Mesendoderm (in vitro differentiated cells): ENCODE measurements at regions not wholly inside any gene's neighbourhood (a gene's known extent, or its start where the extent isn't known, plus 50 kb on each side); places are given as distances from the start of the nearest gene placed in this dataset.

Experiments
- DNase-seq: peaks from one replicate; pipeline ENCODE4 v3.0.0; 2013
- H2AK5ac ChIP-seq: 2 replicates; pipeline ENCODE4 v1.6.1; 2013; ENCODE audit warnings: low read length, inconsistent platforms
- H2BK120ac ChIP-seq: 2 replicates; pipeline ENCODE4 v1.6.1; 2013; ENCODE audit warnings: low read depth, mild to moderate bottlenecking, low read length, moderate library complexity, mixed read lengths
- H2BK15ac ChIP-seq: replicated peaks from 2 replicates; pipeline ENCODE4 v1.6.1; 2013; ENCODE audit warnings: low read depth, mild to moderate bottlenecking, moderate library complexity
- H2BK5ac ChIP-seq: 2 replicates; pipeline ENCODE4 v1.6.1; 2013; ENCODE audit warnings: low read length, inconsistent platforms
- H3K18ac ChIP-seq: 2 replicates; pipeline ENCODE4 v1.6.1; 2013; ENCODE audit warnings: mild to moderate bottlenecking, low read length, mixed read lengths
- H3K23ac ChIP-seq: one replicate; pipeline ENCODE4 v1.6.1; 2013; ENCODE audit warnings: low read length
- H3K27ac ChIP-seq: 2 replicates; pipeline ENCODE4 v1.5.1; 2013; ENCODE audit warnings: low read depth, mild to moderate bottlenecking, inconsistent platforms, low read length, moderate library complexity
- H3K27me3 ChIP-seq: 2 replicates; pipeline ENCODE4 v1.6.1; 2013; ENCODE audit warnings: low read length, control low read depth, mild to moderate bottlenecking, inconsistent platforms; ENCODE audit not compliant: insufficient read depth, poor library complexity
- H3K36me3 ChIP-seq: 2 replicates; pipeline ENCODE4 v1.6.1; 2013; ENCODE audit warnings: low read length, inconsistent platforms; ENCODE audit not compliant: control insufficient read depth, insufficient read depth
- H3K4ac ChIP-seq: one replicate; pipeline ENCODE4 v1.6.1; 2013; ENCODE audit warnings: low read depth, mild to moderate bottlenecking, low read length, moderate library complexity
- H3K4me1 ChIP-seq: 2 replicates; pipeline ENCODE4 v1.6.1; 2013; ENCODE audit warnings: low read depth, low read length, inconsistent platforms; ENCODE audit not compliant: control insufficient read depth
- H3K4me2 ChIP-seq: 2 replicates; pipeline ENCODE4 v1.6.1; 2013; ENCODE audit warnings: low read length
- H3K4me3 ChIP-seq: 2 replicates; pipeline ENCODE4 v1.5.1; 2013; ENCODE audit warnings: mild to moderate bottlenecking, low read length
- H3K56ac ChIP-seq: one replicate; pipeline ENCODE4 v1.6.1; 2013; ENCODE audit warnings: low read length
- H3K79me1 ChIP-seq: 2 replicates; pipeline ENCODE4 v1.6.1; 2013; ENCODE audit warnings: low read length, inconsistent platforms
- H3K79me2 ChIP-seq: 2 replicates; pipeline ENCODE4 v1.6.1; 2013; ENCODE audit warnings: mild to moderate bottlenecking, low read length; ENCODE audit not compliant: control insufficient read depth, insufficient read depth
- H3K9ac ChIP-seq: 2 replicates; pipeline ENCODE4 v1.6.1; 2013; ENCODE audit warnings: low read length, inconsistent platforms
- H4K5ac ChIP-seq: one replicate; pipeline ENCODE4 v1.6.1; 2013; ENCODE audit warnings: low read length
- H4K8ac ChIP-seq: one replicate; pipeline ENCODE4 v1.6.1; 2013; ENCODE audit warnings: low read depth, mild to moderate bottlenecking, control low read depth, low read length, moderate library complexity
- WGBS: extraction: QIAGEN DNeasy Blood & Tissue Kit; methylation state at CpG from one replicate; pipeline ENCODE4 v1.1.7; 2013; ENCODE audit warnings: low lambda C conversion rate, missing lambda C conversion rate; ENCODE audit not compliant: insufficient coverage; ENCODE audit errors: extremely low coverage; 5-methylcytosine and 5-hydroxymethylcytosine counted together

DNA sequence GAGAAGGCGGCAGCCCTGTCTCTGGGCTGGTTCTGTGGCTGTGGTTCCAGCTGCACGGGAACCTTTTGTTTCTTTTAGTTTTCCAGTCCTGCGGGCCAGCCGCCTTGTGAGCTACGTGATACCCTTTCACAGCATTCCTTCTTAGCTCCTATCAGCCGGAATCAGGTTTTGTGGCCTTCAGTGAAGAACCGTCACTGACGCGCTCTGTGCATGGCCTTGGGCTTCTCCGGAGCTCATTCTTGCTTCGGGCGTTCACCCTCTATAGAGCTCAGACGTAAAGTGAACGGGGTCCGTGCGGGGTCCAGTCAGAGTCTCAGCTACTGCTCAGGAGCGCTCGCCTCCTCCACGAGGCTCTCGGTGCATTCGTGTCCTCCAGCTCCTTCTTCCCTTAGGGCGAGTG, 166.7 kb downstream of the FAM43A start:
- H3K27ac ChIP-seq = no peak overlapping the region
- DNase-seq = no peak
- no peak overlapping the region for H3K4me2 ChIP-seq
- no peak overlapping the region for H4K5ac ChIP-seq
- no peak overlapping the region for H3K4me3 ChIP-seq
- H3K4me1 ChIP-seq = no peaks in the 10 kb centered on the region
- no peak overlapping the region for H3K18ac ChIP-seq
- H2BK15ac ChIP-seq = no peak overlapping the region
- H3K27me3 ChIP-seq = no peaks in the 10 kb centered on the region
- no peaks in the 10 kb centered on the region for H3K36me3 ChIP-seq
- H2BK120ac ChIP-seq = no peak overlapping the region
- no peak overlapping the region for H4K8ac ChIP-seq
- no peak overlapping the region for H3K9ac ChIP-seq
- H2BK5ac ChIP-seq = no peak overlapping the region
- no peaks in the 10 kb centered on the region for H3K79me1 ChIP-seq
- WGBS = no CpG with 5 or more reads among the region's 22 CpGs
- no peak overlapping the region for H2AK5ac ChIP-seq
- H3K56ac ChIP-seq = no peak overlapping the region
- no peak overlapping the region for H3K4ac ChIP-seq
- H3K79me2 ChIP-seq = no peaks in the 10 kb centered on the region
- no peak overlapping the region for H3K23ac ChIP-seq

DNA sequence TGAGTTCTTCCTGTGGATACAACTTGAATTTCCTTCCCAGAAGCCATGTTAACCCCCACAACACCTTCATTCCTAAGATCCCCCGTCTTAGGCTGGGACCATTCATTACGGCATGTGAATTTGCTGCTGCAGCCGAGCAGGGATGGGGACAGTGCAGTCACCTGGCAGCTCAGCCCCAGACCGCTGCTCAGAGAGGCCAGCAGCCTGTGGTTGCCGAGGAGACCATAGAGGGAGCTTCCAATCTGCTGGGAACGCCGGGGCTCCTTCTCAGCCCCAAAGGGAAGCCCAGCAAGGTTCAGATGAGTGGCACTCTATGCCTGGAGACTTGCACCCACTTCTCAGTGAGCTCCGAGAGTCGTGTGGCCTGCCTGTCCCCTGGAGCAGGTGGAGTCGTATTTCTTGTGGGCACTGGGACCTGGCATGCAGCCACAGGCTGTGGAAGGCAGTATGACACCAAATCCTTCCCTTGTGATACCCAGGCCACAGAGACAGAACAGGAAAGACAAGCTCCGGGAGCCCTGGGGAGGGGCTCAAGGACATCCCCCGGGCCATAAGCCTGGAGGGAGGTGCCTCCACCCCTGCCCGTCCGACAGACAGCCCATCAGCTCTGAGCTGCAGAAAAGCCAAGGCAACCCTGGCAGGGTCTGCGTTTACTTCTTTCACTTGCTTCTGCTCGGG, 167.3 kb downstream of the FAM43A start:
- Histone ChIP-seq H4K5ac (no peak overlapping the region), H2BK120ac (no peak overlapping the region), H3K79me2 (no peaks in the 10 kb centered on the region), H2AK5ac (no peak overlapping the region), H3K56ac (peak overlapping the region; percentile 7), H3K79me1 (no peaks in the 10 kb centered on the region), H3K27me3 (no peaks in the 10 kb centered on the region), H3K23ac (no peak overlapping the region), H3K18ac (no peak overlapping the region), H3K4me3 (no peak overlapping the region), H4K8ac (no peak overlapping the region), H3K36me3 (no peaks in the 10 kb centered on the region), H3K27ac (no peak overlapping the region), H3K4me1 (no peaks in the 10 kb centered on the region), H3K4ac (no peak overlapping the region), H3K9ac (no peak overlapping the region), H3K4me2 (no peak overlapping the region), H2BK5ac (no peak overlapping the region), H2BK15ac (no peak overlapping the region)
- DNase-seq = no peak
- no CpG with 5 or more reads among the region's 16 CpGs for WGBS

DNA sequence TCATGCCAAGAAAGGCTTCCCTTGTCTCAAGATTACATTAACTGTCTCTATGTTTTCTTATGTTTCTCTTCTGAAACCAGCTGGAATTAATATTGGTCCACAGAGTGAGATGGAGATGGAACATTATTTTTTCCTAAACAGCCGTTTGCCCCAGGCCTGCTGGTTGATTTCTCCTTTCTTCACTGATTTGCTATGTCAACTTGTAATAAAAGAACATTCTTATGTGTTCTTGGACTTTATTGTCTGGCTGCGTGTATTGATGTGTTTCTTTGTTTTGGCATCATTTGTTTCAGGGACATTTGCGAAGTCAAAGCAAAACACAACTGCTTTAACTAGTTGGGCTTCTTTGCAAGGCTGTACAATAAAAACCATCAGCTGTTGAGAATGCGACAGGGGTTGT, 168.5 kb downstream of the FAM43A start:
- Histone ChIP-seq H3K56ac (no peak overlapping the region), H2BK5ac (no peak overlapping the region), H3K9ac (no peak overlapping the region), H2AK5ac (no peak overlapping the region), H4K5ac (no peak overlapping the region), H3K79me1 (no peaks in the 10 kb centered on the region), H3K79me2 (no peaks in the 10 kb centered on the region), H3K23ac (no peak overlapping the region), H3K27me3 (no peaks in the 10 kb centered on the region), H2BK120ac (no peak overlapping the region), H3K18ac (no peak overlapping the region), H3K36me3 (no peaks in the 10 kb centered on the region), H3K4me3 (no peak overlapping the region), H3K4ac (no peak overlapping the region), H3K4me1 (no peaks in the 10 kb centered on the region), H4K8ac (no peak overlapping the region), H2BK15ac (no peak overlapping the region), H3K4me2 (no peak overlapping the region), H3K27ac (no peak overlapping the region)
- no CpG with 5 or more reads among the region's 4 CpGs for WGBS
- no peak for DNase-seq

DNA sequence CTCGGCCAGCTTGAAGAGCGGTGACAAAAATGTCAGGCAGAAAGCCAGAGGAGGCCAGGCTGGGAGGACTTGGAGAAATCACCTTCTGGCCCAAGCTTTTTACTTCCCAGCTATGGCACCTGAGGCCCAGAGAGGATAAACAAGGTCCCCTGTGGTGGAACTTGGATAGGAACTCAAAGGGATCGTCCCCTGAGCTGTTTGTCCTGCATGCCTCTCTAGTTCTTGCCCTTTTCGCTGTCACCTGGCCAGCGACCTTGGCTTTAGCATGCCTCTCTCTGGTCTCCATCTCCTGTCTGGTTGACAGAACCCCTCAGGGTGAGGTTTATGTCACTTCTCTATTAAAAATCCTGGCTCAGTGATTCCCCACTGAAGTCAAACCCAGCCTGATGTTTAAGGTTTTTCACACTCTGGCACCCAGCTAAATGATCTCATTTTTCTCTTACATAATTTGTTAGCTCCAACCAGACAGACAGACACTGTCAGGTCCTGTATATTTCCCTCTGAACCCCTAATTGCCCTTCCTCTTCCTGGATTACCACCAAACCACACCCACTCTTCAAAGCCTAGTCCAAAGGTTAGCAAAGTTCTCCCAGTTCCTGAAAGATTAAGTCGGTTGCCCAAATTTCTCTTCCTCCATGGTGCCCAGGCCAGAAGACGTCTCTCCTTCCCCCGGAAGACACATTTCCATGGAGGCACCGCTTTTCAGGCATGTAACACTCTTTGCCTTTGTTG, 169.1 kb downstream of the FAM43A start:
- no peak overlapping the region for H4K5ac ChIP-seq
- no peak overlapping the region for H3K27ac ChIP-seq
- no peak for DNase-seq
- no peaks in the 10 kb centered on the region for H3K4me1 ChIP-seq
- no peaks in the 10 kb centered on the region for H3K79me2 ChIP-seq
- no peak overlapping the region for H3K4ac ChIP-seq
- no peak overlapping the region for H3K4me2 ChIP-seq
- no peak overlapping the region for H3K18ac ChIP-seq
- H2AK5ac ChIP-seq = no peak overlapping the region
- H3K27me3 ChIP-seq = no peaks in the 10 kb centered on the region
- no peak overlapping the region for H3K9ac ChIP-seq
- no peak overlapping the region for H3K56ac ChIP-seq
- no peak overlapping the region for H2BK120ac ChIP-seq
- no peak overlapping the region for H2BK5ac ChIP-seq
- no peaks in the 10 kb centered on the region for H3K79me1 ChIP-seq
- H3K4me3 ChIP-seq = no peak overlapping the region
- no peak overlapping the region for H4K8ac ChIP-seq
- no peak overlapping the region for H2BK15ac ChIP-seq
- no peak overlapping the region for H3K23ac ChIP-seq
- no peaks in the 10 kb centered on the region for H3K36me3 ChIP-seq
- WGBS = no CpG with 5 or more reads among the region's 9 CpGs

DNA sequence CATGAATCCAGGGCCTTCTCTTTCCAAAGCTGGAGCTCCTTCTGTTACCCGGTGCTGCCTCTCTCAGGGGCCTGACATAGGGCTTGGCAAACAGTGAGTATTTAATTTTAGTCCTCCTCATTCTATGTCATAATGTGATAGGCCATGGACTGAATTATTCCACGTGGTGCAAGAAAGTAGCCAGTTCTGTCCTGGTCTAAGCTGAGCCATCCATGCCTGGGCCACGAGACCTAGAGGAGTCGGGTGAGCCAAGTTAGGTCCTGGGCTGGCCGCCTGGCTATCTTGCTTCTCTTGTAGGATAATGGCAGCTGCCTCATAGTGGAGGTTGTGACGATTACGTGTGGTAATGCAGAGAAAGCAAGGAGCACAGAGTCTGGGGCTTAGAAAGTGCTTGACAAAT, 170.6 kb downstream of the FAM43A start:
- H3K79me1 ChIP-seq = no peaks in the 10 kb centered on the region
- H3K4me1 ChIP-seq = no peaks in the 10 kb centered on the region
- H3K56ac ChIP-seq = no peak overlapping the region
- DNase-seq = no peak
- H4K5ac ChIP-seq = no peak overlapping the region
- H3K4ac ChIP-seq = no peak overlapping the region
- H2BK15ac ChIP-seq = no peak overlapping the region
- H3K27ac ChIP-seq = no peak overlapping the region
- no peak overlapping the region for H2BK120ac ChIP-seq
- no peaks in the 10 kb centered on the region for H3K36me3 ChIP-seq
- no peak overlapping the region for H3K4me3 ChIP-seq
- no peak overlapping the region for H3K4me2 ChIP-seq
- H2AK5ac ChIP-seq = no peak overlapping the region
- no peaks in the 10 kb centered on the region for H3K79me2 ChIP-seq
- H3K9ac ChIP-seq = no peak overlapping the region
- no peak overlapping the region for H2BK5ac ChIP-seq
- H3K27me3 ChIP-seq = no peaks in the 10 kb centered on the region
- no peak overlapping the region for H4K8ac ChIP-seq
- no peak overlapping the region for H3K18ac ChIP-seq
- no peak overlapping the region for H3K23ac ChIP-seq
- no CpG with 5 or more reads among the region's 7 CpGs for WGBS
